Endothelial cell (in vitro differentiated cells): ENCODE measurements at regions not wholly inside any gene's neighbourhood (a gene's known extent, or its start where the extent isn't known, plus 50 kb on each side); places are given as distances from the start of the nearest gene placed in this dataset.
"Not testable (repeated sequence)": the region's sequence is repeated elsewhere in the genome, so short reads cannot be mapped to it uniquely, and the experiment has no call there.

Experiments
- DNase-seq: peaks from one replicate; pipeline ENCODE4 v3.0.0; 2021; ENCODE audit warnings: low spot score
- H3K27ac Mint-ChIP-seq: one replicate; pipeline ENCODE4 v1.8.0; 2021; ENCODE audit warnings: mixed read lengths, inconsistent platforms; ENCODE audit not compliant: unreplicated experiment
- H3K27me3 Mint-ChIP-seq: one replicate; pipeline ENCODE4 v1.8.0; 2021; ENCODE audit warnings: mild to moderate bottlenecking, moderate library complexity, mixed read lengths, inconsistent platforms; ENCODE audit not compliant: unreplicated experiment
- H3K36me3 Mint-ChIP-seq: one replicate; pipeline ENCODE4 v1.8.0; 2021; ENCODE audit warnings: mild to moderate bottlenecking, low read depth, mixed read lengths, inconsistent platforms; ENCODE audit not compliant: unreplicated experiment
- H3K4me1 Mint-ChIP-seq: one replicate; pipeline ENCODE4 v1.8.0; 2021; ENCODE audit warnings: mild to moderate bottlenecking, mixed read lengths, inconsistent platforms; ENCODE audit not compliant: unreplicated experiment
- H3K4me3 Mint-ChIP-seq: one replicate; pipeline ENCODE4 v1.8.0; 2021; ENCODE audit warnings: mild to moderate bottlenecking, mixed read lengths, inconsistent platforms; ENCODE audit not compliant: unreplicated experiment
- H3K9me3 Mint-ChIP-seq: one replicate; pipeline ENCODE4 v1.8.0; 2021; ENCODE audit warnings: mixed read lengths, inconsistent platforms; ENCODE audit not compliant: unreplicated experiment
- CTCF ChIP-seq: fragments of 200-600 bp; sonication (generic); IDR thresholded peaks from one replicate; pipeline ENCODE4 v1.5.0; 2021; ENCODE audit warnings: antibody characterized with exemption; ENCODE audit not compliant: unreplicated experiment

- peak; percentile 91 for TF ChIP-seq CTCF
- peak; percentile 41 for DNase-seq
- no peak overlapping the region for H3K27ac Mint-ChIP-seq
- no peak overlapping the region for H3K4me3 Mint-ChIP-seq
- H3K4me1 Mint-ChIP-seq = no peaks in the 10 kb centered on the region
- no peaks in the 10 kb centered on the region for H3K27me3 Mint-ChIP-seq
- no peaks in the 10 kb centered on the region for H3K36me3 Mint-ChIP-seq
- H3K9me3 Mint-ChIP-seq = no peaks in the 10 kb centered on the region
Observed at GRCh38 chr20:16821211-16822089, 73.3 kb downstream of the OTOR start.

- no peak for TF ChIP-seq CTCF
- no peak for DNase-seq
- H3K27ac Mint-ChIP-seq = no peak overlapping the region
- no peaks in the 10 kb centered on the region for H3K36me3 Mint-ChIP-seq
- no peak overlapping the region for H3K4me3 Mint-ChIP-seq
- H3K9me3 Mint-ChIP-seq = no peaks in the 10 kb centered on the region
- no peaks in the 10 kb centered on the region for H3K27me3 Mint-ChIP-seq
- no peaks in the 10 kb centered on the region for H3K4me1 Mint-ChIP-seq
Observed at GRCh38 chr20:16824664-16825063, 76.5 kb downstream of the OTOR start.

- no peaks in the 10 kb centered on the region for H3K9me3 Mint-ChIP-seq
- no peaks in the 10 kb centered on the region for H3K27me3 Mint-ChIP-seq
- DNase-seq = no peak
- H3K4me1 Mint-ChIP-seq = no peaks in the 10 kb centered on the region
- H3K36me3 Mint-ChIP-seq = no peaks in the 10 kb centered on the region
- H3K27ac Mint-ChIP-seq = no peak overlapping the region
- TF ChIP-seq CTCF = no peak
- no peak overlapping the region for H3K4me3 Mint-ChIP-seq
Observed at GRCh38 chr20:16828666-16829305, 80.6 kb downstream of the OTOR start.

DNA sequence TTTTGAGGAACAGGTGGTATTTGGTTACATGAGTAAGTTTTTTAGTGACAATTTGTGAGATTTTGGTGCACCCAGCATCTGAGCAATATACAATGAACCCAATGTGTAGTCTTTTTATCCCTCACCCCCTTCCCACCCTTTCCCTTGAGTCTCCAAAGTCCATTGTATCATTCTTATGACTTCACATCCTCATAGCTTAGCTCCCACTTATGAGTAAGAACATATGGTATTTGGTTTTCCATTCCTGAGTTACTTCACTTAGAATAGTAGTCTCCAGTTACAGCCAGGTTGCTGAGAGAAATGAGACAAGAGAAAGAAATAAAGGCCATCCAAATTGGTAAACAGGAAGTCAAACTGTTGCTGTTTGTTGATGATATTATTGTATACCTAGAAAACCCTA lies 87.5 kb downstream of the OTOR start:
- H3K27me3 Mint-ChIP-seq, H3K36me3 Mint-ChIP-seq, DNase-seq, H3K4me3 Mint-ChIP-seq, H3K4me1 Mint-ChIP-seq, H3K27ac Mint-ChIP-seq, H3K9me3 Mint-ChIP-seq: not testable (repeated sequence)

DNA sequence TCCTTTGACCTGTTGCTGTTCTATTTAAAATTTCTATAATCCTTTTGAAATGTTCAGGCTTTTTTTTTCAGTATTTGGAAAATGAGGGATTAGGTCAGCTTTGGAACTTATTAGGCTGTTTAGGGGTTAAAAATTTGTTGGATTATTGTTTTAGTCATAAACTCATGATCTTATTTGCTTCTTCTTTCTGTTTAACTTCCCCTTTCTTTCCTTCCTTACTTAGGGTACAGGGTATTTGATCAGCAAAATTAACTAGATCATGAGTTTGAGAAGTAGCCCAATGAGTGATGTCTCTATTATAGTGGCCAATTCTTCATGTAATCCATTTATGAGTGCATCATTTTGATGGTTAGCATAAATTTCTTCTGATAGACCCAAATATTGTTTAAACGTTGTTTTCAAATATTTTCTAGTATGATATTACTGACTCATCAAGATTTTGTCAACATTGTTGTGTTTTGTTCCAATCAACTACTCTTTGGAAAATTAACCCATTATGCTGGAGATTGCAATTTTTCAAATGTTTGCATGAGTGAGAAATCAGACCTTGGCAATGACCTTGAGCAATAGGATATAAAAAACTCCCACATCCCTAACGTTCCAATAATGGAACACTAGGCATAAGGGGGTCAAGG lies 94.4 kb downstream of the OTOR start:
- no peak overlapping the region for H3K27ac Mint-ChIP-seq
- H3K36me3 Mint-ChIP-seq = no peaks in the 10 kb centered on the region
- no peak for DNase-seq
- no peaks in the 10 kb centered on the region for H3K4me1 Mint-ChIP-seq
- no peak overlapping the region for H3K4me3 Mint-ChIP-seq
- H3K9me3 Mint-ChIP-seq = no peaks in the 10 kb centered on the region
- no peak for TF ChIP-seq CTCF
- no peaks in the 10 kb centered on the region for H3K27me3 Mint-ChIP-seq
